Heart right ventricle (tissue), 16 donors: ENCODE measurements at regions not wholly inside any gene's neighbourhood (a gene's known extent, or its start where the extent isn't known, plus 50 kb on each side); places are given as distances from the start of the nearest gene placed in this dataset.

Experiments used
- ATAC-seq, 8 donors: fragments of 200-7000 bp; cut with Tn5 transposase; one replicate each; pipeline ENCODE4 v1.9.1; 2020; ENCODE audit warnings: mild to moderate bottlenecking in 8 of 8, moderate library complexity in 8 of 8, moderate number of reproducible peaks in 1 of 8
- DNase-seq, 2 donors: peaks; one replicate each; pipeline ENCODE4 v3.0.0-alpha.2; 2020
- H3K27ac ChIP-seq, 10 donors: fragments of 200-600 bp; sonication (generic) in 2 of 10; one replicate each; pipeline versions ENCODE4 v1.5.0 to v1.8.0; 2020 to 2022; ENCODE audit warnings: mild to moderate bottlenecking in 3 of 10
- H3K27me3 ChIP-seq, 7 donors: fragments of 200-600 bp; one replicate each; pipeline ENCODE4 v1.8.0; 2021 to 2022; ENCODE audit warnings: mild to moderate bottlenecking in 2 of 7
- H3K36me3 ChIP-seq, 9 donors: fragments of 200-600 bp; sonication (generic) in 1 of 9; one replicate each; pipeline versions ENCODE4 v1.5.0 to v1.8.0; 2020 to 2022; ENCODE audit warnings: mild to moderate bottlenecking in 2 of 9
- H3K4me1 ChIP-seq, 9 donors: fragments of 200-600 bp; sonication (generic) in 1 of 9; one replicate each; pipeline versions ENCODE4 v1.5.0 to v1.8.0; 2020 to 2022; ENCODE audit warnings: mild to moderate bottlenecking in 4 of 9
- H3K4me3 ChIP-seq, 10 donors: fragments of 200-600 bp; sonication (generic) in 2 of 10; one replicate each; pipeline versions ENCODE4 v1.5.0 to v1.8.0; 2020 to 2022; ENCODE audit warnings: mild to moderate bottlenecking in 7 of 10, moderate library complexity in 2 of 10
- H3K9me3 ChIP-seq, 11 donors: fragments of 200-600 bp in 10 of 11; sonication (generic) in 2 of 11; one replicate each; pipeline versions ENCODE4 v1.5.0 to v1.8.0; 2013 to 2022; ENCODE audit warnings: mild to moderate bottlenecking in 2 of 11, control low read depth in 1 of 11, moderate library complexity in 1 of 11
- CTCF ChIP-seq, 9 donors: fragments of 200-600 bp; sonication (generic) in 2 of 9; IDR thresholded peaks; one replicate each; pipeline versions ENCODE4 v1.5.0 to v1.8.0; 2021 to 2022; ENCODE audit warnings: antibody characterized with exemption in 9 of 9, mild to moderate bottlenecking in 5 of 9, moderate library complexity in 1 of 9
- WGBS, 2 donors: extraction: QIAGEN DNeasy Blood & Tissue Kit; methylation state at CpG; one replicate each; pipeline ENCODE4 v1.1.7; 2013; ENCODE audit warnings: inconsistent platforms in 1 of 2; 5-methylcytosine and 5-hydroxymethylcytosine counted together
- intact Hi-C, 10 donors: fragments of 100-400 bp; cut with DNase I; formaldehyde crosslinking; loops; one replicate each; pipeline versions ENCODE4 v1.11.1 to v1.14.2; 2022
- donor health status: Arrhythmogenic right ventricular cardiomyopathy.
- donor health status: ischemic (EF 13 %, LVEDD 7.1; RV severe dilation, severe dysfunction).
- donor health status: healthy with polysubstance abuse.
- donor health status: DM: no; HTN: yes; CAD: no.
- donor health status: DM: no; HTN: no; CAD: no.
- donor health status: ischemic (EF 25% LVEDD 6.9; RV normal size, moderate dysfunction).
- donor health status: ischemic (EF 25% LVEDD 5.7; RV mildly dilated, moderate dysfunction).
- donor health status: healthy.
- donor health status: DM: yes; HTN: yes; CAD: no.
- donor health status: Ischemic cardiomyopathy.
- donor health status: ischemic (EF 35%, LVEDD 5.7; RV mildly dilated, moderate dysfunction).
- donor health status: nonischemic (EF 11% LVEDD 7.7; RV severe dilation, severe dysfunction).
- donor health status: DM: yes; HTN: yes; CAD: no.
- donor health status: PGD.
- donor health status: ischemic (EF 29% LVEDD 5.4; RV normal size, mild dysfunction).
- donor health status: nonischemic (EF 23%, LVEDD 6.1; RV moderate dilation, normal function).

- Histone ChIP-seq H3K9me3 (no peaks in the 10 kb centered on the region), H3K4me3 (no peak overlapping the region), H3K27me3 (peaks cover 0 to 9% (median 0%) of the 10 kb centered on the region in 7 donors), H3K27ac (no peak overlapping the region), H3K4me1 (peaks cover 0 to 21% (median 7%) of the 10 kb centered on the region in 9 donors), H3K36me3 (no peaks in the 10 kb centered on the region)
- no peak for TF ChIP-seq CTCF (IDR thresholded peaks at IDR 0.05)
- WGBS, 2 donors: 85 to 88% methylated on average over 4 of the region's 4 CpGs
- DNase-seq (no peak), ATAC-seq (no peak)
- intact Hi-C loops: loop anchor here in 3 of 10 donors (10.0 kb wide), 1 partner anchor 231 kb away; no protein-coding TSS in a partner anchor
Measured at GRCh38 chr11:8333376-8333775, 69.7 kb upstream of the LMO1 start.

- no peak overlapping the region for H3K4me3 ChIP-seq
- TF ChIP-seq CTCF (IDR thresholded peaks at IDR 0.05): no peak
- WGBS, 2 donors: 85 to 88% methylated on average over 12 of the region's 12 CpGs
- ATAC-seq: no peak
- intact Hi-C loops: loop anchor here in 3 of 10 donors (10.0 kb wide), 1 partner anchor 232 kb away; no protein-coding TSS in a partner anchor
- H3K27ac ChIP-seq: no peak overlapping the region
- no peak for DNase-seq
- no peaks in the 10 kb centered on the region for H3K9me3 ChIP-seq
- H3K36me3 ChIP-seq: no peaks in the 10 kb centered on the region
- peaks cover 0 to 25% (median 7%) of the 10 kb centered on the region in 9 donors for H3K4me1 ChIP-seq
- H3K27me3 ChIP-seq: peaks cover 0 to 9% (median 0%) of the 10 kb centered on the region in 7 donors
Measured at GRCh38 chr11:8332891-8333290, 69.2 kb upstream of the LMO1 start.

GRCh38 chr11:8332196-8332595 lies 68.5 kb upstream of the LMO1 start:
- WGBS, 2 donors: 91% methylated on average over 4 of the region's 4 CpGs
- Histone ChIP-seq H3K27ac (no peak overlapping the region), H3K36me3 (no peaks in the 10 kb centered on the region), H3K4me3 (no peak overlapping the region), H3K4me1 (peaks cover 0 to 26% (median 7%) of the 10 kb centered on the region in 9 donors), H3K27me3 (peaks cover 0 to 9% (median 0%) of the 10 kb centered on the region in 7 donors), H3K9me3 (no peaks in the 10 kb centered on the region)
- DNase-seq: no peak
- ATAC-seq: no peak
- TF ChIP-seq CTCF (IDR thresholded peaks at IDR 0.05): no peak
- intact Hi-C loops: loop anchor here in 3 of 10 donors (10.0 kb wide), 1 partner anchor 233 kb away; no protein-coding TSS in a partner anchor

- H3K9me3 ChIP-seq: no peaks in the 10 kb centered on the region
- no peak for TF ChIP-seq CTCF (IDR thresholded peaks at IDR 0.05)
- H3K4me1 ChIP-seq: peaks cover 0 to 26% (median 7%) of the 10 kb centered on the region in 9 donors
- no peak for ATAC-seq
- intact Hi-C loops: loop anchor here in 3 of 10 donors (10.0 kb wide), 1 partner anchor 233 kb away; no protein-coding TSS in a partner anchor
- H3K27me3 ChIP-seq: peaks cover 0 to 9% (median 0%) of the 10 kb centered on the region in 7 donors
- WGBS, 2 donors: 88 to 98% methylated on average over 3 of the region's 3 CpGs
- no peak for DNase-seq
- H3K36me3 ChIP-seq: no peaks in the 10 kb centered on the region
- H3K27ac ChIP-seq: no peak overlapping the region
- H3K4me3 ChIP-seq: no peak overlapping the region
Measured at GRCh38 chr11:8331767-8332166, 68.1 kb upstream of the LMO1 start.
